ENCODE measurements at regions not wholly inside any gene's neighbourhood (a gene's known extent, or its start where the extent isn't known, plus 50 kb on each side); places are given as distances from the start of the nearest gene placed in this dataset.

DNA sequence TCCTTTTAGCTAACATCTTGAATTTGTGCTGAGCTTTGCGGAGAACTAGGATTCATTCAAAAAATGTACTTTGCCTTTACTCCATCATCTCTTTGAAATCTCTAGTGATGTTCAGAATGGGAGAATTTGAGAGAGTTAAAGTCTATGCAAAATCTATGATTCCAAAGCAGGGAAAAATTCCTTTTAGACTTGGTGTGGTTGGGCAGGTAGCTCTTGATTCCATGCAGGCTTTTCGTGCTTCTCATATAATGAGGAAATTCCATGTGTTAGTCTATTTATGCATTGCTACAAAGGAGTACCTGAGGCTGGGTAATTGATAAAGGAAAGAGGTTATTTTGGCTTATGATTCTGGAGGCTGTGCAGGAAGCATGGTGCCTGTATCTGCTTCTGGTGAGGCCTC lies 258.9 kb upstream of the EPHA4 start:
- TF ChIP-seq, protein P1, sequence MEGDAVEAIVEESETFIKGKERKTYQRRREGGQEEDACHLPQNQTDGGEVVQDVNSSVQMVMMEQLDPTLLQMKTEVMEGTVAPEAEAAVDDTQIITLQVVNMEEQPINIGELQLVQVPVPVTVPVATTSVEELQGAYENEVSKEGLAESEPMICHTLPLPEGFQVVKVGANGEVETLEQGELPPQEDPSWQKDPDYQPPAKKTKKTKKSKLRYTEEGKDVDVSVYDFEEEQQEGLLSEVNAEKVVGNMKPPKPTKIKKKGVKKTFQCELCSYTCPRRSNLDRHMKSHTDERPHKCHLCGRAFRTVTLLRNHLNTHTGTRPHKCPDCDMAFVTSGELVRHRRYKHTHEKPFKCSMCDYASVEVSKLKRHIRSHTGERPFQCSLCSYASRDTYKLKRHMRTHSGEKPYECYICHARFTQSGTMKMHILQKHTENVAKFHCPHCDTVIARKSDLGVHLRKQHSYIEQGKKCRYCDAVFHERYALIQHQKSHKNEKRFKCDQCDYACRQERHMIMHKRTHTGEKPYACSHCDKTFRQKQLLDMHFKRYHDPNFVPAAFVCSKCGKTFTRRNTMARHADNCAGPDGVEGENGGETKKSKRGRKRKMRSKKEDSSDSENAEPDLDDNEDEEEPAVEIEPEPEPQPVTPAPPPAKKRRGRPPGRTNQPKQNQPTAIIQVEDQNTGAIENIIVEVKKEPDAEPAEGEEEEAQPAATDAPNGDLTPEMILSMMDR (IDR thresholded peaks at IDR 0.05): no peak
- TF ChIP-seq POLR2A (IDR thresholded peaks at IDR 0.05): no peak
